ENCODE measurements at regions not wholly inside any gene's neighbourhood (a gene's known extent, or its start where the extent isn't known, plus 50 kb on each side); places are given as distances from the start of the nearest gene placed in this dataset.

DNA sequence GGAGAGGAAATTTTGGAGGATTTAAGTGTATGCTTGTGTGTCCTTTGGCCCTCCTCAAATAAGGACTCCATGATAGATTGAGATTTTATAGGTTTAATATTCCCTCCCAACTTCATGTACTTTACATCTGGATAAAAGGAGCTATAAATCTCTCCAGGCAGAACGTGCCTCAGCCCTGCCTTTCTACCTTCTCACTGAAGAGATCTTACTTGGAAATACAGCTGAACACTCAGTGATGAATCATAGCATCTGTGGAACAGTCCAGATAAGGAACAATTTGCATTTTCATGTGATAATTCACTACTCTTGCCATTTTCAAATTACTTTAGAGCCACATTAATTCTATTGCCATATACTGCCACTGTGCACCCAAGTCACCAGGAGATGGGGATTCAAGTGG lies 364.6 kb upstream of the PODXL start:
- H3K27ac ChIP-seq = no peak overlapping the region
- no peak overlapping the region for H3K4me3 ChIP-seq
- no peaks in the 10 kb centered on the region for H3K4me1 ChIP-seq
- WGBS, 2 donors = 28 to 43% methylated on average over 1 of the region's 1 CpG
- no peaks in the 10 kb centered on the region for H3K27me3 ChIP-seq
- no peak for TF ChIP-seq POLR2A (IDR thresholded peaks at IDR 0.05)
- TF ChIP-seq, protein P1, sequence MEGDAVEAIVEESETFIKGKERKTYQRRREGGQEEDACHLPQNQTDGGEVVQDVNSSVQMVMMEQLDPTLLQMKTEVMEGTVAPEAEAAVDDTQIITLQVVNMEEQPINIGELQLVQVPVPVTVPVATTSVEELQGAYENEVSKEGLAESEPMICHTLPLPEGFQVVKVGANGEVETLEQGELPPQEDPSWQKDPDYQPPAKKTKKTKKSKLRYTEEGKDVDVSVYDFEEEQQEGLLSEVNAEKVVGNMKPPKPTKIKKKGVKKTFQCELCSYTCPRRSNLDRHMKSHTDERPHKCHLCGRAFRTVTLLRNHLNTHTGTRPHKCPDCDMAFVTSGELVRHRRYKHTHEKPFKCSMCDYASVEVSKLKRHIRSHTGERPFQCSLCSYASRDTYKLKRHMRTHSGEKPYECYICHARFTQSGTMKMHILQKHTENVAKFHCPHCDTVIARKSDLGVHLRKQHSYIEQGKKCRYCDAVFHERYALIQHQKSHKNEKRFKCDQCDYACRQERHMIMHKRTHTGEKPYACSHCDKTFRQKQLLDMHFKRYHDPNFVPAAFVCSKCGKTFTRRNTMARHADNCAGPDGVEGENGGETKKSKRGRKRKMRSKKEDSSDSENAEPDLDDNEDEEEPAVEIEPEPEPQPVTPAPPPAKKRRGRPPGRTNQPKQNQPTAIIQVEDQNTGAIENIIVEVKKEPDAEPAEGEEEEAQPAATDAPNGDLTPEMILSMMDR (IDR thresholded peaks at IDR 0.05) = no peak
- TF ChIP-seq EP300 (IDR thresholded peaks at IDR 0.05) = no peak
- no peaks in the 10 kb centered on the region for H3K9me3 ChIP-seq
- no peak for DNase-seq (ENCODE audit: low spot score in 2 of 2)
- no peaks in the 10 kb centered on the region for H3K36me3 ChIP-seq

DNA sequence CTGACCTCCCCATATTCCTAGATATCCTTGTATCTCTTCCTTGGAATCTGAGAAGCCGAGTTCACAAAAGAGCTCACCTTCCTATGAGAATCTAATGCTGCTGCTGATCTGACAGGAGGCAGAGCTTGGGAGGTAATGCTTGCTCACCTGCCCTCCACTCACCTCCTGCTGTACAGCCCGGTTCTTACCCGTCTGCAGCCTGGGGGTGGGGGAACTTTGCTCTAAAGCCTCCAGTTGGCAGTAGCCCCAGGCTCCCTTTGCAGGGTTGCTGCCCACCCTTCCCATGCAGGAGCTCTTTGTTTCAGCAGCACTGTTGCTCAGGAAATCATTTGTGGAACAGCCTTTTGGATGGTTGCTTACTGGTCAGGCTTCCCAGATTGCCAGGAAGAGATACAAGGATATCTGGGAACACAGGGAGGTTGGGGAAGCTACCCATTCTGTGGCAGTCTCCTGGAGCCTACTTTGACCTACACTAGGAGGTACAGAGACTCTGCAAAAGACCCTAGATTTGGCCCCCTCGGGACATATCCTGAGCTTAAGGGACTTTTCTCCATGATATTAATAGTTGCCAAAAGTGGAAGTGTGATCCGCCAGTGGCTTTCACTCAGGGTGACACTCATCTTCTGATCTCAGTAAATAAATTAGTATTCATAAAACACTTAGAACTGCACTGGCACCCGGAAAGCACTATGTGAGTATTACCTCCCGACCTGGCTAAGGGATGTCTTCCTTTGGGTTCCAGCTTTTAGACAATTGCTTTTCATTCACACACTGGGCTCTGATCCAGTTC lies 363.7 kb upstream of the PODXL start:
- H3K36me3 ChIP-seq = no peaks in the 10 kb centered on the region
- H3K9me3 ChIP-seq = no peaks in the 10 kb centered on the region
- no peak overlapping the region for H3K4me3 ChIP-seq
- no peak for DNase-seq (ENCODE audit: low spot score in 2 of 2)
- H3K27me3 ChIP-seq = no peaks in the 10 kb centered on the region
- no peaks in the 10 kb centered on the region for H3K4me1 ChIP-seq
- 72 to 80% methylated on average over 7 of the region's 7 CpGs for WGBS, 2 donors
- H3K27ac ChIP-seq = no peak overlapping the region
- TF ChIP-seq EP300 (IDR thresholded peaks at IDR 0.05) (no peak), POLR2A (IDR thresholded peaks at IDR 0.05) (no peak)
- TF ChIP-seq, protein P1 (IDR thresholded peaks at IDR 0.05) = no peak

DNA sequence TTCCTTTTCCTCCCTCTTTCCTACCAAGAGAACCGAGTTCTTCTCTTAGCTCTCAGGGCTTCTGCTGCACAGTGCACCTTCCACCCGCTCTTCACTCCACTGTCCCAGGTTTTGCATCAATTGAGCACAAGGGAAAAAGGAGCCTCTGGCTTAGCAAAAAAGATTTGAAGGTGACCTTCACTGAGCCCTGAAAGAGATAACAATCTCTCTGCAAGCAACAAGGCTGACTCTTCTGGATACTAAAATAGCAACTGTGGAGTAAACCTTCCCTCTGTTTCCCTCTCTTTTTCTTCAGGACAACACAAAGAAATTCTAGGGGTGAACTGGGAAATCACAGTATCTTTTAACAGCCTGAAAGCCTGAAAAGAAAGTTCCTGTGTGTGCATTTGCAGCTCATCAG lies 354.7 kb upstream of the PODXL start:
- DNase-seq (ENCODE audit: low spot score in 2 of 2) = no peak
- H3K4me1 ChIP-seq = peaks cover 0 to 6% (median 0%) of the 10 kb centered on the region in 4 donors
- H3K4me3 ChIP-seq = no peak overlapping the region
- H3K9me3 ChIP-seq = no peaks in the 10 kb centered on the region
- TF ChIP-seq, protein P1 (IDR thresholded peaks at IDR 0.05) = no peak
- TF ChIP-seq POLR2A (IDR thresholded peaks at IDR 0.05) (no peak), EP300 (IDR thresholded peaks at IDR 0.05) (no peak)
- no peaks in the 10 kb centered on the region for H3K36me3 ChIP-seq
- H3K27ac ChIP-seq = no peak overlapping the region
- H3K27me3 ChIP-seq = peaks cover 0 to 36% of the 10 kb centered on the region in 2 donors
- WGBS, 2 donors = 80 to 83% methylated on average over 2 of the region's 2 CpGs

DNA sequence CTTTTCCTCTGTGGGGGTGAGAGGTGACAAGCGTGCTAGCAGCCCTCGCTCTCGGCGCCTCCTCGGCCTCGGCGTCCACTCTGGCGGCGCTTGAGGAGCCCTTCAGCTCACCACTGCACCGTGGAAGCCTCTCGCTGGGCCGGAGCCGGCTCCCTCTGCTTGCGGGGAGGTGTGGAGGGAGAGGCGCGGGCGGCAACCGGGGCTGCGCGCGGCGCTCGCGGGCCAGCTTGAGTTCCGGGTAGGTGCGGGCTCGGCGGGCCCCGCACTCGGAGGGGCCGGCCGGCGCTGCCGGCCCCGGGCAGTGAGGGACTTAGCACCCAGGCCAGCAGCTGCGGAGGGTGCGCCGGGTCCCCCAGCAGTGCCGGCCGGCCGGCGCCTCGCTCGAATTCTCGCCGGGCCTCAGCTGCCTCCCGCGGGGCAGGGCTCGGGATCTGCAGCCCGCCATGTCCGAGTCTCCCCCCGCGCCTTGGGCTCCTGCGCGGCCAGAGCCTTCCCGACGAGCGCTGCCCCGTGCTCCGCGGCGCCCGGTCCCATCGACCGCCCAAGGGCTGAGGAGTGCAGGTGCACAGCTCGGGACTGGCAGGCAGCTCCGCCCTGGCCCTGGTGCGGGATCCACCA lies 352.8 kb upstream of the PODXL start:
- no peaks in the 10 kb centered on the region for H3K36me3 ChIP-seq
- peak overlapping the region in 2 of 4 donors; percentile 12 to 39 for H3K4me3 ChIP-seq
- peaks cover 0 to 6% (median 0%) of the 10 kb centered on the region in 4 donors for H3K4me1 ChIP-seq
- 13 to 19% methylated on average over 13 to 47 of the region's 68 CpGs for WGBS, 2 donors
- no peak for DNase-seq (ENCODE audit: low spot score in 2 of 2)
- no peak overlapping the region for H3K27ac ChIP-seq
- peaks cover 0 to under 1% (median 0%) of the 10 kb centered on the region in 4 donors for H3K9me3 ChIP-seq
- peaks cover 0 to 36% of the 10 kb centered on the region in 2 donors for H3K27me3 ChIP-seq
- TF ChIP-seq, protein P1 (IDR thresholded peaks at IDR 0.05) = no peak
- TF ChIP-seq POLR2A (IDR thresholded peaks at IDR 0.05) = no peak
- TF ChIP-seq EP300 (IDR thresholded peaks at IDR 0.05) = no peak

DNA sequence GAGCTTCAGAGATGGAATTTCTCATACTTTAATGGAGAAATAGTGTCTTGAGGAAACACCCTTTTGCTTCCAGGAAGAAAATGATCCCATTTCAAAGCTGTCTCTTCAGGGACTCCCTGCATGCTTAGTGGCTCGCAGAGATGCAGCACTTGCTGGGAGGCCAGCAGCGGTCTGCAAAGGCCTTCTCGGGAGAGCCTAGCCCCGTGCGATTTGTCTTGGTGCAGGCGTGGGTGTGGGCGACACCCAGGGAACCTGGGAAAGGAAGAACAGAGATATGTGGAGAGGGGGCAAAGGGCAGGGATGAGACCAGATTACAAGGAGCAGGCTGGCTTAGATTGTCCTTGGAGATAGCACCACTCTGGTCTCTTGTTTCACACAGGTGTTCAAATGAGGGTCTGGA lies 352.3 kb upstream of the PODXL start:
- Histone ChIP-seq H3K27ac (no peak overlapping the region), H3K4me3 (no peak overlapping the region), H3K27me3 (peaks cover 0 to 36% of the 10 kb centered on the region in 2 donors), H3K36me3 (no peaks in the 10 kb centered on the region), H3K4me1 (peaks cover 0 to 6% (median 0%) of the 10 kb centered on the region in 4 donors), H3K9me3 (peaks cover 0 to 6% (median 0%) of the 10 kb centered on the region in 4 donors)
- TF ChIP-seq POLR2A (IDR thresholded peaks at IDR 0.05) (no peak), EP300 (IDR thresholded peaks at IDR 0.05) (no peak)
- TF ChIP-seq, protein P1 (IDR thresholded peaks at IDR 0.05) = no peak
- WGBS, 2 donors = 67 to 69% methylated on average over 7 of the region's 7 CpGs
- DNase-seq (ENCODE audit: low spot score in 2 of 2) = no peak
